ENCODE measurements at regions not wholly inside any gene's neighbourhood (a gene's known extent, or its start where the extent isn't known, plus 50 kb on each side); places are given as distances from the start of the nearest gene placed in this dataset.

DNA sequence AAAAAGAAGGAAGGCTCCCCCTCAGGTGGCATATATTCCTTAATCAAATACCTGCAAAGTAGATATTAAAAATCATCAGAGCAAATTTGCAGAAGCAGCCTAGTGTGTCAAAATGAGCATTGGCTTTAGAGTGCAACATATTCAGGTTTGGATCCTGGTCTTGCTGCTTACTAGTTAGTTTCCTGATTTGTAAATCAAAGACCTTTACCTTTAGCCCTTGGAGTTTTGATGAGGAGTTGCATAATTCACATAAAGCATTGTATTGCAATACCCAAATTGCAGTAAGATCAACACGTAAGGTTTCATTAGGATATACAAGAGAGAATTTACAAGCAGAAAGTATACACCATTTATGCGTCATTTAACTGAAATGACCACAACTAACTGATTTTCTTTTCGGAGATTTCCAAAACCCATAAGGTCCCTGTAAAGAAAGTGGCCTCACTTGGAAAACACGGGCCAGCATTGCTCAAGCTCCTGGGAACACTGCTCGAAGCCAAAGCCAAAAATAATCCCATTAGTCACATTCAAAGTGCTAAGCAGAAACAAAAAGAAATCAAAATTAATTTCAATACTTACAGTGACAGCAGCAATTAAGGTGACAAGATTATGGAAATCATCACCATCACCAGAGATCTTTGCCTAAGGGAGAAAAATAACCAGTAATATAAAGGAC lies 415.9 kb upstream of the ERCC4 start:
- no peak for DNase-seq (ENCODE audit: extremely low spot score)
- POLR2A ChIA-PET: no interaction called here
- TF ChIP-seq TARDBP (IDR thresholded peaks at IDR 0.05): no peak
- TF ChIP-seq HDGF (IDR thresholded peaks at IDR 0.05; ENCODE audit: borderline replicate concordance): no peak
- TF ChIP-seq ZNF384 (IDR thresholded peaks at IDR 0.05): no peak
- TF ChIP-seq ARNT (IDR thresholded peaks at IDR 0.05): no peak
- TF ChIP-seq FOXA1 (IDR thresholded peaks at IDR 0.05): no peak
- TF ChIP-seq L3MBTL2 (conservative IDR thresholded peaks at IDR 0.05): no peak
- no peak for TF ChIP-seq ELF4 (IDR thresholded peaks at IDR 0.05)
- no peak for TF ChIP-seq NFRKB (IDR thresholded peaks at IDR 0.05)
- no peak for TF ChIP-seq BHLHE40 (IDR thresholded peaks at IDR 0.05; ENCODE audit: borderline replicate concordance)
- no peak for TF ChIP-seq FOXM1 (IDR thresholded peaks at IDR 0.05; ENCODE audit: borderline replicate concordance)
- no peak for TF ChIP-seq SP1 (IDR thresholded peaks at IDR 0.05)
- TF ChIP-seq CTBP1 (IDR thresholded peaks at IDR 0.05; ENCODE audit: borderline replicate concordance): no peak
- TF ChIP-seq LEF1 (IDR thresholded peaks at IDR 0.05; ENCODE audit: borderline replicate concordance): no peak
- TF ChIP-seq, protein P1, sequence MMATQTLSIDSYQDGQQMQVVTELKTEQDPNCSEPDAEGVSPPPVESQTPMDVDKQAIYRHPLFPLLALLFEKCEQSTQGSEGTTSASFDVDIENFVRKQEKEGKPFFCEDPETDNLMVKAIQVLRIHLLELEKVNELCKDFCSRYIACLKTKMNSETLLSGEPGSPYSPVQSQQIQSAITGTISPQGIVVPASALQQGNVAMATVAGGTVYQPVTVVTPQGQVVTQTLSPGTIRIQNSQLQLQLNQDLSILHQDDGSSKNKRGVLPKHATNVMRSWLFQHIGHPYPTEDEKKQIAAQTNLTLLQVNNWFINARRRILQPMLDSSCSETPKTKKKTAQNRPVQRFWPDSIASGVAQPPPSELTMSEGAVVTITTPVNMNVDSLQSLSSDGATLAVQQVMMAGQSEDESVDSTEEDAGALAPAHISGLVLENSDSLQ (IDR thresholded peaks at IDR 0.05): no peak
- TF ChIP-seq FOXK2 (IDR thresholded peaks at IDR 0.05): no peak
- no peak for TF ChIP-seq SUZ12 (IDR thresholded peaks at IDR 0.05)
- CTCF ChIA-PET: no interaction called here

DNA sequence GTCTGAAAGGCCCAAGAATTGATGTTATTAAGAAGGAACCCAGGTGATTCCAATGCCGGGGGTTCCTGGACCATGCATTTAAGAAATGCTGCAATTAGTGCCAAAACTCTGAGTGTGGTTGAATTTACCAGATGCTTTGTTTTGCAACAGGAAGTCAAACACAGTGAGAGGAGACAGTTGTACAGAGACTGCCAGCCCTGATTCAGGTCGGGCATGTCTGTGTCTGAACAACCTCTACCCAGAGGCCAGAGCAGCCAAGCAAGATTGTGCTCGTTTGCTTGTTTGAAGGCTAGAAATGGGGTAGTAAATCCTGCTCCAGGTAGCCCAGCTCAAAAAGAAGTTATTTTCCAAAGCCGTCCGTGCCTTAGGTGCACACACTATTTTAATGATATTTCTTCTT lies 412.4 kb upstream of the ERCC4 start:
- POLR2A ChIA-PET: no interaction called here
- TF ChIP-seq HDGF (IDR thresholded peaks at IDR 0.05; ENCODE audit: borderline replicate concordance): no peak
- no peak for TF ChIP-seq NFRKB (IDR thresholded peaks at IDR 0.05)
- DNase-seq (ENCODE audit: extremely low spot score): no peak
- CTCF ChIA-PET: no interaction called here

DNA sequence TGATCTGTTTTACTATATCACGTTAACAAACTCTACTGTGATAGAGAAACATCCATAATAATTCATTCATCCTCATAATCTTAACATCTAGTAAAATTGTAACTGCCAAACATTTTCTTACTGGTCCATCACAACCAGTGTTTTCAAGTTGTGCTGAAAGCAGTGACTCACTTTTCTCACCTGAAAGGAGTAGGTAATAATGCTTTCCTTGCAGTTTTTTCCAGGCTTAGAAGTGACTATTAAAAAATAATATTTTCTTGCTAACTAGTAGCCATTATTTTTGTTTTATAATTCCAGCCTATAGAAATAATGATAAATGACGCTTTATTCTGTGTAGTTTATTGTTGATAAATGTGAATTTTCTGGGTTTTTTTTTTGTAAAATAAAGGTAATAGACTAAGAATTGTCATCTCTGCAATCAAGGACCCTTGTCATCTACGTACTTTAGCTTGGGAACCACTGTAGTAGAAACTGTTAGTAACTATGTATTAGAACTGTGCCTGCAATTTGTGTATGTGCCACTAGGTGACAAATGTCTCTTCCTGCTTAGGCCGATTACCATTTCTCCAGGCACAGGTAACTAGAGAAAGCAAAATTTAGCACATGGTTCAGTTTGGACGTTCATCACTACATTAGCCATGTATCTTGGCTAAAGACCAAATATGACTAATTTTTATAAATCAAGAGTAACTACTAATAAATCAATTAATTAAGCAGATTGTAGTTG lies 409.4 kb upstream of the ERCC4 start:
- no peak for TF ChIP-seq BHLHE40 (IDR thresholded peaks at IDR 0.05; ENCODE audit: borderline replicate concordance)
- TF ChIP-seq FOXK2 (IDR thresholded peaks at IDR 0.05): no peak
- TF ChIP-seq, protein P1 (IDR thresholded peaks at IDR 0.05): no peak
- TF ChIP-seq ARNT (IDR thresholded peaks at IDR 0.05): no peak
- no peak for TF ChIP-seq FOXM1 (IDR thresholded peaks at IDR 0.05; ENCODE audit: borderline replicate concordance)
- TF ChIP-seq SP1 (IDR thresholded peaks at IDR 0.05): no peak
- no peak for TF ChIP-seq ZNF384 (IDR thresholded peaks at IDR 0.05)
- no peak for TF ChIP-seq HDGF (IDR thresholded peaks at IDR 0.05; ENCODE audit: borderline replicate concordance)
- TF ChIP-seq ELF4 (IDR thresholded peaks at IDR 0.05): no peak
- TF ChIP-seq L3MBTL2 (conservative IDR thresholded peaks at IDR 0.05): no peak
- no peak for TF ChIP-seq FOXA1 (IDR thresholded peaks at IDR 0.05)
- TF ChIP-seq CTBP1 (IDR thresholded peaks at IDR 0.05; ENCODE audit: borderline replicate concordance): no peak
- no peak for TF ChIP-seq TARDBP (IDR thresholded peaks at IDR 0.05)
- no peak for TF ChIP-seq SUZ12 (IDR thresholded peaks at IDR 0.05)
- no peak for TF ChIP-seq NFRKB (IDR thresholded peaks at IDR 0.05)
- no peak for TF ChIP-seq LEF1 (IDR thresholded peaks at IDR 0.05; ENCODE audit: borderline replicate concordance)
- ChIA-PET POLR2A (no interaction called here), CTCF (no interaction called here)
- no peak for DNase-seq (ENCODE audit: extremely low spot score)

DNA sequence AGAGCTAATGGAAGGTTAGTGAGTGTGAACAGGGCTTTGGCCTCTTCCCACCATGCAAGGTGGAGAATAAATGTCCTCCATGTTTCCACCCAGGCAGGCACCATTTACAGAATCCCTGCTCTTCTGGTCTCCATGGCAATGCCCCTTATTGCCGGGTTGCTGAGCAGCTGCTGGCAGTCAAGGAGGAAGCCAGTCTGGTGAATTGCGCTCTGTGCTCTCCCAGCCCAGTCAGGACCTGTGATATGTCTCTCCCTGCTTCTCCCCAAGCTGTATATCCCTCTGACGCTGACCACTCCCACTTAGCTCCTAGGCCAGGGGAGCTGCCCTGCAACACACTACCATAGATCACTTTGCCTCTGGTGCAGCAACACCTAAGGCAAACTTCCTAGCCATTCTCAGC lies 402.1 kb upstream of the ERCC4 start:
- ChIA-PET POLR2A (no interaction called here), CTCF (no interaction called here)
- DNase-seq (ENCODE audit: extremely low spot score): no peak
- no peak for TF ChIP-seq SUZ12 (IDR thresholded peaks at IDR 0.05)
- TF ChIP-seq BHLHE40 (IDR thresholded peaks at IDR 0.05; ENCODE audit: borderline replicate concordance): no peak
- TF ChIP-seq TARDBP (IDR thresholded peaks at IDR 0.05): no peak
- no peak for TF ChIP-seq FOXA1 (IDR thresholded peaks at IDR 0.05)
- no peak for TF ChIP-seq ARNT (IDR thresholded peaks at IDR 0.05)

DNA sequence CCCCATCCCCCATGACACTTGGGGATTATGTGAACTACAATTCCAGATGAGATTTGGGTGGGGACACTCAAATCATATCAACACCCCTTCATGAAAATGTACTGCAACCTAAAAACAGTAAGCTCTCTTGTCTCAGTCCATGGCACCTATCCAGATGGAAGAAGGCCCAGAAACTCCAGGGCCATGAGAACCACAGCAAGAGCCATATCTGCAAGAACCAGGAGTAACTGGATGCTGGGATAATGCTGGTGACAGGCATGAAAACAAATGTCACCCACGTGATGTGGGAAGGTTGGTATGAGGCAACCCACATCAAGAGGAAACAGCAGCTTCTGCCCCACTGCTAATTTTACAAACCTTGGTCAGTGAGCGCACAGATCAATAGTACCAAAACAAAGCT lies 400.1 kb upstream of the ERCC4 start:
- POLR2A ChIA-PET: no interaction called here
- CTCF ChIA-PET: no interaction called here
- no peak for DNase-seq (ENCODE audit: extremely low spot score)
- TF ChIP-seq NFRKB (IDR thresholded peaks at IDR 0.05) (no peak), ZNF384 (IDR thresholded peaks at IDR 0.05) (no peak), BHLHE40 (IDR thresholded peaks at IDR 0.05; ENCODE audit: borderline replicate concordance) (no peak), SP1 (IDR thresholded peaks at IDR 0.05) (no peak), FOXA1 (IDR thresholded peaks at IDR 0.05) (no peak), ELF4 (IDR thresholded peaks at IDR 0.05) (no peak), ARNT (IDR thresholded peaks at IDR 0.05) (no peak), FOXM1 (IDR thresholded peaks at IDR 0.05; ENCODE audit: borderline replicate concordance) (no peak), HDGF (IDR thresholded peaks at IDR 0.05; ENCODE audit: borderline replicate concordance) (no peak), TARDBP (IDR thresholded peaks at IDR 0.05) (no peak), CTBP1 (IDR thresholded peaks at IDR 0.05; ENCODE audit: borderline replicate concordance) (no peak)

DNA sequence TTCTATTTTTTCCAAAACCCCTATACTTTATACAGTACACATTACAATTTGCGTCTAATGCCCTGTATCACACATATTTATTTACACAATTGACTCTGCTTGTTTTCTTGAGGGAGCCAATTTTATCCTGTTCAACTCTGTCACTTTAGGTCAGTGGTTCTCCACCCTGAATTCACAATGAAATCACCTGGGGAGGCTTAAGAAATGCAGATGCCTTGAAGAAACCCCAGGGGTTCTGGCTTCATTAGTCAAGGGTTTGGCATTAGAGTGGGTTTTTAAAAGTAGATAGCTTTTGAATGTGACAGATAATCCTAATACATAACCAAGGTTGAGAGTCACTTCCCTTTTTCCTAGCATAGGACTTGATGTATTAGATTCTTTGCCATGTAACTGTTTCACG lies 398.6 kb upstream of the ERCC4 start:
- CTCF ChIA-PET: no interaction called here
- no peak for TF ChIP-seq LEF1 (IDR thresholded peaks at IDR 0.05; ENCODE audit: borderline replicate concordance)
- no peak for TF ChIP-seq FOXA1 (IDR thresholded peaks at IDR 0.05)
- TF ChIP-seq HDGF (IDR thresholded peaks at IDR 0.05; ENCODE audit: borderline replicate concordance): no peak
- no peak for TF ChIP-seq L3MBTL2 (conservative IDR thresholded peaks at IDR 0.05)
- TF ChIP-seq ZNF384 (IDR thresholded peaks at IDR 0.05): no peak
- TF ChIP-seq SUZ12 (IDR thresholded peaks at IDR 0.05): no peak
- TF ChIP-seq, protein P1 (IDR thresholded peaks at IDR 0.05): no peak
- no peak for TF ChIP-seq ELF4 (IDR thresholded peaks at IDR 0.05)
- no peak for TF ChIP-seq CTBP1 (IDR thresholded peaks at IDR 0.05; ENCODE audit: borderline replicate concordance)
- TF ChIP-seq NFRKB (IDR thresholded peaks at IDR 0.05): no peak
- no peak for TF ChIP-seq ARNT (IDR thresholded peaks at IDR 0.05)
- no peak for TF ChIP-seq FOXM1 (IDR thresholded peaks at IDR 0.05; ENCODE audit: borderline replicate concordance)
- TF ChIP-seq SP1 (IDR thresholded peaks at IDR 0.05): no peak
- no peak for TF ChIP-seq TARDBP (IDR thresholded peaks at IDR 0.05)
- TF ChIP-seq FOXK2 (IDR thresholded peaks at IDR 0.05): no peak
- no peak for DNase-seq (ENCODE audit: extremely low spot score)
- POLR2A ChIA-PET: no interaction called here

Data from HEK293T (cell line).